ENCODE measurements at regions not wholly inside any gene's neighbourhood (a gene's known extent, or its start where the extent isn't known, plus 50 kb on each side); places are given as distances from the start of the nearest gene placed in this dataset.

- no peak for TF ChIP-seq CTCF (IDR thresholded peaks at IDR 0.05)
- no peak for TF ChIP-seq POLR2A (IDR thresholded peaks at IDR 0.05)
- TF ChIP-seq EP300 (IDR thresholded peaks at IDR 0.05; ENCODE audit: low read depth) = no peak
These were observed 161.0 kb downstream of the URB2 start for GRCh38 chr1:229786974-229787610.
